Sciatic nerve (tissue), 2 donors: ENCODE measurements at regions not wholly inside any gene's neighbourhood (a gene's known extent, or its start where the extent isn't known, plus 50 kb on each side); places are given as distances from the start of the nearest gene placed in this dataset.
"Not testable (repeated sequence)": the region's sequence is repeated elsewhere in the genome, so short reads cannot be mapped to it uniquely, and the experiment has no call there.

Source experiments
- ATAC-seq: fragments of 200-7000 bp; cut with Tn5 transposase; one replicate; pipeline ENCODE4 v1.9.1; 2020; ENCODE audit warnings: mild to moderate bottlenecking, moderate library complexity
- DNase-seq: peaks from one replicate; pipeline ENCODE4 v3.0.0-alpha.2; 2020; ENCODE audit warnings: low spot score
- intact Hi-C: fragments of 100-400 bp; cut with DNase I; formaldehyde crosslinking; loops from one replicate; pipeline ENCODE4 v1.14.2; 2022
- donor health status: DM: no; HTN: no; CAD: no.
- donor health status: DM: no; HTN: no; CAD: no.

DNA sequence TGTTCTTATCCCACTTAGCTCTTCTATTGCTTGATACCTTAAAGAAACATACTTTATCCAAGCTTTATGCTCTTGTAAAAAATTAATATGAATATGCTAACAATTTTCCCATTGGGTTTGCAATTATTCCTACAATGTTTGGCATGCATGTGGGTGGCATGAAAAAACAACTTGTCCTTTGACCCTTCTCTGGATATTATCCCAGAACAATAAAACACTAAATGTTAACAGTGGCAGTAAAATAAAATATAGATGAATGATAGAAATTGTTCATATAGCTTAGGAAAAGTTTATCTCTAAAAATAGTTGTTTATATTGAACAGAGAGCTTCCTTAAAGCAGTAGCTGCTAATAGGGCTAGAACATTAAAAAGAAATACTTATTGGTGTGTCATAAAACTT, 860.5 kb upstream of the LRRC4C start:
- ATAC-seq, result no peak
- DNase-seq, result no peak
- intact Hi-C loops, result no loop called here

DNA sequence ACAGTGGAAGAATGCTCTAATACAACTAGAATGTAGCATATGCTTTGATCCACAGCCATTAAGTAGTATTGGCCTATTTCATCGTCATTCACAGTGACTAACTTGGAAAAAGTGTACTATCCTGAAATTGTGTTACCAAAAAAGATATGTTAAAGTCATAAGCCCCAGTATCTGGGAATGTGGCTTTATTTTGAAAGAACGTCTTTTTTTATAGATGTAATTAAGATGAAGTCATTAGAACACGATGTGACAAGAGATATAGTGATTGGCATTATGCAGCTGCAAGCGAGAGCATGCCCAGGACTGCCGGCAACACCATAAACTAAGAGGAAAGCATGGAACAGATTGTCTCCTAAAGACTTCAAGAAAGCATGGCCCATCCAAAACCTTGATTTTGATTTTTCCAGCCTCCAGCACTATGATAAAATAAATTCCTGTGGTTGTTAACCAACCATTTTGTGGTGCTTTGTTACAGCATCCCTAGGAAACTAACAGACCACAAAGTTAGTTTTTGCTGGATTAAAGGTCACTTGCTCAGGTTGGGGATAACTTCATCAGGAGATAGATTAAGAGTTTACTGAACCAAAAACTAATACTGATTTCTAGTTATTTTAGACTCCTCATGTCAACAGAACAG, 870.6 kb upstream of the LRRC4C start:
- ATAC-seq (no peak), DNase-seq (no peak)
- intact Hi-C loops, result no loop called here

DNA sequence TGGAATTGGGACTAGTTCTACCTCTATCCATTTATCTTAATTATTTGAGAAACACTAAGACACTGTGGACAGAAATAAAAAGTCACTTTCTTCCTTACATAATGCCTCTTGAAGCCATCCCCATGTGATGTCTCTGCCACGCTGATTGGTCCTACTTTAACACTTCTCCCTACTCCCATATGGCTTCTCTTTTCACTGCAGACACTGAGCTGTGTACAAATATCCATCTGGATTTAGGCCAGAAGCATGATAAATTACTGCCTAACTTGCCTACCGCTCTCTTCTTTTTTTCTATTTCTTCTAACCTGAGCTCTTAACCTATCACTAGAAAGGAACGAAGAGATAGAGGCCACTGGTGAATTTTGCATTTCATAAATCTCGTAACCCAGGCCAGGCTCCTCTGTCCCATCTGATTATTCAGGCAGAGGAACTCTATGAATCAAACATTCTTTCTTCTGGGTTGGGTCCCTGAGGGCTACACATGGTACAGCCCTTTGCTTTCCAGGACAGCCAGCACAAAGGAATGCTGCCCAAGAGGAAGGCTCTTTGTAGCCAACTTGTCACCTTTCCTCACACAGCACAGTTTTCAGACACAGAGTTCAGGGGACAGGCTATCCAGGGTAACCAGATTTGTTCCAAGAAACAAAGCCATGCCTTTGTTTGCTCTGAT, 878.5 kb upstream of the LRRC4C start:
- intact Hi-C loops, result no loop called here
- DNase-seq, result no peak

DNA sequence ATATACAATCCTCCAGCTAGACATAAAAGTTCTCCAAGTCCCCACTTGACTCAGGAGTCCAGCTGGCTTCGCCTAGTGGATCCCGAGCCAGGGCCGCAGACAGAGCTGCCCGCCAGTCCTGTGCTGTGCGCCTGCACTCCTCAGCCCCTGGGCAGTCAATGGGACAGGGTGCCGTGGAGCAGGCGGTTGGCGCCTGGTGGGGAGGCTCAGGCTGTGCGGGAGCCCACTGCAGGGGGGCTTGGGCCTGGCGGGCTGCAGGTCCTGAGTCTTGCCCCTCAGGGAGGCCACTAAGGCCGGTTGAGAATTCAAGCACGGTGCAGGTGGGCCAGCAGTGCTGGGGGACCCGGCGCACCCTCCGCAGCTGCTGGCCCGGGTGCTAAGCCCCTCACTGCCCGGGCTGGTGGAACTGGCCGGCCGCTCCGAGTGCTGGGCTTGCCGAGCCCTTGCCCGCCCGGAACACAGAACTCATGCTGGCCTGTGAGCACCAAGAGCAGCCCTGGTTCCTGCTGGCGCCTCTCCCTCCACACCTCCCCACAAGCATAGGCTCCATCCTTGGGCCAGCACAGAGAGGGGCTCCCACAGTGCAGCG, 884.8 kb upstream of the LRRC4C start:
- DNase-seq, result no peak
- no peak for ATAC-seq
- intact Hi-C loops, result no loop called here

More for the DNA sequence above, 878.5 kb upstream of the LRRC4C start:
- ATAC-seq, result no peak

DNA sequence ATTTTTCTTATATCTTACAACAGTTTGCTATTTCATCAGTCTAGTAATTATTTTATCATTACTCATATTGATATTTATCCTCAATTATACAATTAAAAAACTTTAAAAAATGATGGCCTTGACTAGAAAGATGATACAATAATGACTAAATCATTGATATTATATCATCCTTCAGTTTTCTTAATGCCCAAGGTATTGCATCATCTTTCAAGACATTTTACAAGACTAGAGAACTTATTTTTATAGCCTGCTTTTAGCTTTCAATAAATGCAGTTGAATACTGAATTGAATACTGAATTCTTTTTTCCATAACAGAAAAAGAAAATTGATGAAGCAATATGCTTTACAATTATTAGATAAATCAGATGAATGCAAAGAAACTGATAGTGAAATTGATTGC, 886.5 kb upstream of the LRRC4C start:
- intact Hi-C loops, result no loop called here

DNA sequence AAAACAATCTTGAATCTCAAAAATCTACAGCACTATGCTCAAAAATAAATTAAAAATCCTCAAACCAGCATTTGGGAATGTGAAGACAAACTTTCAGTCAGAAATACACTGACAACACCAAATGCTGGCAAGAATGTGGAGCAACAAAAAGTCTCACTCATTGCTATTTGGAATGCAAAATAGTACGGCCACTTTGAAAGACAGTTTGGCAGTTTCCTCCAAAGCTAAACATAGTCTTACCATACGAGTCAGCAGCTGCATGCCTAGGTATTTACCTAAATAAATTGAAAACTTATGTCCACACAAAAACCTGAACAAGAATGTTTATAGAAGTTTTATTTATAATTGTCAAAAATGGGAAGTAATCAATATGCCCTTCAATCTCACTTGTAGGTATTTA, 904.2 kb upstream of the LRRC4C start:
- DNase-seq (no peak), ATAC-seq (no peak)
- intact Hi-C loops, result no loop called here

More for the DNA sequence above, 886.5 kb upstream of the LRRC4C start:
- DNase-seq, result no peak
- no peak for ATAC-seq

DNA sequence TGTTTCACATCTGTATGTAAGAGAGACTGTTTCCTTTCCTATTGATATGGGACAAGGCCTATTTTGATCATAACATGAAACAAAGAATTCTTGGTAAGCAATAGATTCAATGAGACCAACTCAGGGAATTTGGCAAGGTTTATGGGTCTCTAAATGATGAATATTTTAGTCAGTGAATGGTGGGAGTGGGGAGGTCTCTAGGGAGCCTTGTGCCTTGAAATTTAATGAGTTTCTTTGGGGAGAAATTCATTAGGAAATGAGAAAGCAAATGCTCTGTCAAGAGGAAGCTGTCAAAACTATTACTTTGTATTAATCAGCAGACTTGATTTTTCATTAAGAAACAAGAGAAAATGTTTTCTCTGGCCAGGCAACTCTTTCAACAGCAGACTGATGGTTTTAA, 921.7 kb upstream of the API5 start:
- intact Hi-C loops, result no loop called here
- ATAC-seq (no peak), DNase-seq (no peak)

DNA sequence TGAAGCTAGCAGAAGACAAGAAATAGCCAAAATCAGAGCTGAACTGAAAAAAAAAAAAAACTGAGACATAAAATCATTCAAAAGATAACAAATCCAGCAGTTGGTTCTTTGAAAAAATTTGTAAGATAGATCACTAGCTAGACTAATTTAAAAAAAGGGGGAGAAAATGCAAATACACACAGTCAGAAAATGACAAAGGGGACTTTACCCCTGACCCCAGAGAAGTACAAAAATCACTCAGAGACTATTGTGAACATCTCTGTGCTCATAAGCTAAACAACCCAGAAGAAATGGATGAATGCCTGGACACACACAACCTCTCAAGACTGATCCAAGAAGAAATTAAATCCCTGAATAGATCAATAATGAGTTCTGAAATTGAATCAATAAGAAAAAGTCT, 914.3 kb upstream of the API5 start:
- ATAC-seq, result no peak
- intact Hi-C loops, result no loop called here
- DNase-seq, result no peak

DNA sequence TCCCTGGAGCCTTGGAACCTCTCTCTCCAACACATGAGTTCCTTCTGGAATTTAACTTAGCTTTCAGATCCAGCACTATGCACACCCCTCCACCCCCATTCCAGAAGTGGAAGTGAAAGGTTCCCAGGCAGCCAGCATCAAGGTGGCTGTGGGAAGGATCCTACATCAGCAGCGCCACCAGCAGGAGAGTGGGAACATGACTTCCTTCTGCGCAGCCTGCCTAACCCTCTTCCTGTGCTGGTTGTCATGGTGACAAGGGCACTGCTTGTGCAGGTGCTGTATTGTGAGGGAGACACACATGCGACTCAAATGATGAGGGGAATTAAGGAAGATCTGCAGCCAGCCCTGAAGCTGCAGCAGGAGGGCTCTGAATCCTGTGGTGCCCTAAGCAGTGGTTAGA, 904.5 kb upstream of the API5 start:
- intact Hi-C loops, result no loop called here
- DNase-seq (no peak), ATAC-seq (no peak)

DNA sequence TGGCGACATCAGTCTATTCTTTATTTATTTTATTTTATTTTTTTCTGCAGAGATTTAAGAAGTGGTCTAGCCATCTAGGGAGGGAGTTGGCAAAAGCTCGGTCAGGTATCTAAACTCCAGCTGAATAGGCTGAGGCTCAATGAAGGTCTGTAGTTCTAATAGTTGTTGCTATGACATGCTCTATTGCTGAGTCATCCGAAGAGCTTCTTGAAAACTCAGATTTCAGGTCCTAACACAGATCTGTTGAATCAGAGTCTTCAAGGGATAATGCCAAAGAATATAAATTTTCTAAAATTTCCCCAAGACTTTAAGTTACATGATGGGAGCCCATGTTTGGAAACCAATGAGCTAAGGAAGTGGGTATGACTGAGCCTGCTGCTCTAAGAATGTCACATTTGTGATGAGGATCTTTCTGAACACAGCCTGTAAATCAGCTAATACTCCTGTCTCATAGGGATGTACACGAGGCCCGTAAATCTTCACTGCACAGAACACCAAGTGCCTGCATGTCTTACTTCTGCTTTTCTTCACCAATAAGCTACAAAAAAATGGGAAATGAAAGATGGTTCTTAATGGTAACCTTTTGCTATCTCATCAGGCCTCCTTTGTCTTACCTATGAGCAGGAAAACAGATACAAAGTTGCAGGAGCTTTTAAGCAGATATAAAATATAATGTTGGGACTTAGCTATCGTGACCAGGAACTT, 901.4 kb upstream of the API5 start:
- intact Hi-C loops, result no loop called here
- ATAC-seq (no peak), DNase-seq (no peak)

DNA sequence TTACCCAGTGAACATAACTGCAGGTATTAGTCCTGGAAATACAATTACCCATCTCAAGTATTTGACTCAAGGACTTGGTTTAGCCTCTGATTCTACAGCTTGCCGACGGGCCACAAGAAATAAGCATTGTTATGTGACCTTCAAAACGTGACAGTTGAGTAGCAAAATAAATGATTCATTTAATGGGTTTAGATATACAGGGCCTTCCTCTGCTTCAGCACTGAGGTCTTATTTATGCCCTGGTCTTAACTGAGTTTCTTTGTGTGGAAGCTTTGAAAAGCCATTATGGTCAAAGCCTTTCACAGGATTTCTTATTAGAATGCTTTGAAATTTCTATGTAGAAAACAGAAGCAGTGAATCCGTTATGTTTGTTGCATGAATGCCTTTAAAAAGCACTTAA, 899.2 kb upstream of the API5 start:
- DNase-seq, result no peak
- no peak for ATAC-seq
- intact Hi-C loops, result no loop called here

DNA sequence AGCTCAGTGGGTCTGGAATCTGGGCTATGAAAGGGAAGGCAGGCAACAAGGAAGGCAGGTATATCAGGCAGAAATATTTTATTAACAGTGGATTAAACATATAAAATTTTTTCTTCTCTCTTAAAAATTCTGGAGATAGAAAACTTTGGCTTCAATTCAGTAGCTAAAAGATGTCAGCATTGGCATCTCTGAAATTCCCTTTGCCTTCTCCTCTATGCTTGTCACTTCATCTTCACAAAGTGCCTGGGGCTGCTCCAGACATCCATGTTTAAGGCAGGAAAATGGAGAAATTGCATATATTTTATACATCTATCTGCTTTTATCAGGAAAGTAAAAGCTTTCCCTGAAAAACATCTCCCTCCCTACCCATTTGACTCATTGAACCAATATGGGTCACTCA, 894.1 kb upstream of the API5 start:
- intact Hi-C loops, result no loop called here
- ATAC-seq (no peak), DNase-seq (no peak)

DNA sequence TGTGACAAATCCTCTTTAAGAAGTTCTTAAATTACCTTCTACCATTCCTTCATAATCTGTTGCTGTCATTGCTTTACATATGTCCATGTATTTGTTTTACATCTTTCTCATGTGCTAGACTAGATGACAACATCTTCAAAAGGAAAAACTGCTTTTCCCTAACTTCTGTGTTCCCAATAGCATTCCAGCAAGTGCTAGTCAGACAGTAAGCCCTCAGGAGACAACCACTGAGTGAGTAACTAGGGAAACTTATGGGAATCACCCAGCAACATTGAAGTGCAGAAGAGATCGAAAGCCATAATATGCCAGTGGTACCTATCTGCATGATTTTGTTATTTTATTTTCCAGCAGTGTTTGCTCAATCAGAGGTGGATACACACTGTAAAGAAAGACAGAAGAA, 889.7 kb upstream of the API5 start:
- intact Hi-C loops, result no loop called here
- DNase-seq (no peak), ATAC-seq (no peak)

DNA sequence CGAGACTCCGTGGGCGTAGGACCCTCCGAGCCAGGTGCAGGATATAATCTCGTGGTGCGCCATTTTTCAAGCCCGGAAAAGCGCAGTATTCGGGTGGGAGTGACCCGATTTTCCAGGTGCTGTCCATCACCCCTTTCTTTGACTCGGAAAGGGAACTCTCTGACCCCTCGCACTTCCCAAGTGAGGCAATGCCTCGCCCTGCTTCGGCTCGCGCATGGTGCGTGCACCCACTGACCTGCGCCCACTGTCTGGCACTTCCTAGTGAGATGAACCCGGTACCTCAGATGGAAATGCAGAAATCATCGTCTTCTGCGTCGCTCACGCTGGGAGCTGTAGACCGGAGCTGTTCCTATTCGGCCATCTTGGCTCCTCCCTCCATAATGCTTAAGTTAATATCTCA, 876.9 kb upstream of the API5 start:
- intact Hi-C loops, DNase-seq, ATAC-seq: not testable (repeated sequence)

DNA sequence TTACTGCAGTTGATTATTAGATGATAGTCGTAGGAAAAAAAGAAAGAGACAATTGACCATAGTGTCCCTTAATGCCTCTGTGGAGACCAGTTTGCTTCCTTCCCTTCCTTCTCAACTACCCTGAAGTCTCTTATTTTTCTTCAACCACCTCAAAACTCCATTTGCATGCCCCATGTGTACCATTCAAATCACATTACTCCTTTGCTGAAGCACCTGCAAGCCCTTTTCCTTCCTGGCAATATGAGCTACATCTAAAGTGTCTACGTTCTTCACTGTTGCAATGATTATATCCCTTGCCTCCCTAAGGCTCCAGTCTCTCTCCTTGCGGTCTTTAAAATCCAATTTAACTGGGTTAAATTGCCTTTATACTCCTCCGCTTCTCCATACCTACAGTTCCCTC, 867.4 kb upstream of the API5 start:
- intact Hi-C loops, result no loop called here
- DNase-seq, result no peak
- no peak for ATAC-seq

DNA sequence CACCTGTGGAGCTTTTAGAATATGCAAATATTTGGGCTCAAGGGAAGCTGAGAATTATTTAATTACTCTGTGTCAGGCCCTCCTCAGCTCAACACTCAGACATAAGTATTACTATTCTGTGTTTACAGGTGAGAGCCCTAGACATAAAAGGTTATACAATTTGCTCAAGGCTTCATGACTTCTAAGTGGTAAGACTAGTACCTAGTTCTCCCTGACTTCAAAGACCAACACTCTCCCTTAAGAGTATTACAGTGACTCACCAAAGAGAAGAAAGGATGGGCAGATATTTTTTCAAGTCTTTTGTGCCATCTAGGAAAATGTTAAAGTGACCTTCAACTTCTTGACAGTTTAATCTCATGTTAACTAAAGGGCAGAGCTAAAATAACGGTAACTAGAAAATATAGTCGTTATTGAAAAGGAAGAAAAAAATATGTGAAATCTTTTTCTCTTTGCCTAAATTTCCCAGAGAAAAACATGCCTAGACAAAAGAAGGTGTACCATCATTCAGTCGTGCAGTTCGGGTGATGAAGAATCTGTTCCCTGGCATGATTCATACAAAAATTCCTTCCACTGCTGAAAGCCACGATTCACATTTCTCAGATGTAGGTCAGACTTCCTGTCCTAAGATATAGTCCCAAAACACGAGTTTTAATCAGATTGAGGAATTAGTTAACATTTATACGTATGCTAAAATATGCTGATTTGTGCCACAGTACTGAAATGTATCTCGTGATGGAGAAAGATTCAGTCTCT, 849.1 kb upstream of the API5 start:
- intact Hi-C loops, result no loop called here
- ATAC-seq, result no peak
- DNase-seq, result no peak

DNA sequence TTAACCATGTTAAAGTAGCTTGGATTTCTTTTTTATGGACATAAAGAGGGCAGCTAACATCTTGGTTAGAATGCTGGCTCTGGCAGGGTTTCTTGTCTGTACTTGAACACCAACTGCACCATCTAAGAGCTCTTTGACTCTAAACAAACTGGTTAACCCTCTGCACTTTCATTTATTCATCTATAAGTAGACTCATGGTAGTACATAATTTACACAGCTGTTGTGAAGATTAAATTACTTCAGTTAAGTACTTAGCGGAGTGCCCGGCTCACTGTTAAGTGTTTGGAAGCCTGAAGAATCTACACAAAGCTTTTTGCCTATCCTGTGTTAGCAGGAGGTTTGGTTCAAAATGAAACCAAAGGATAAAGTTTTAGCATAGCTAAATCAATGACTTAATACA, 846.2 kb upstream of the API5 start:
- ATAC-seq, result no peak
- intact Hi-C loops, result no loop called here

DNA sequence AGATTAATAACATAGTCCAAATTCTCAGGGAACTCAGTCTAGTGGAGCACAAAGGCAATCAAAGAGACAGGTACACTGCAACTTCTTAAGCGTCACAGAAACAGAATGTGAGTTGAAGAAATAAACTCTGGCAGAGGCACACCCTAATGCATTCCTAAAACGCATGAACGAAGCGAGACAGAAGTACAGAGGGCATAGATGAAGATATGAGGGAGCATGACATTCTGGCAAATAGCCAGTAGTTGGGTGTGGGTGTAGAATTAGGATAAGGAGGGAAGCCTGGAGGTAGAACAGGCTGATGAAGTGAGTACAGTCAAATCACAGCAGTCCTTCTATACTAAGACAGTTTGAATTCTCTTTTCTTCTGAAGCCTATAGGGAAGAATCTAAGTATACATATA, 838.7 kb upstream of the API5 start:
- intact Hi-C loops, result no loop called here
- ATAC-seq, result no peak
- DNase-seq, result no peak

More for the DNA sequence above, 846.2 kb upstream of the API5 start:
- DNase-seq, result no peak

DNA sequence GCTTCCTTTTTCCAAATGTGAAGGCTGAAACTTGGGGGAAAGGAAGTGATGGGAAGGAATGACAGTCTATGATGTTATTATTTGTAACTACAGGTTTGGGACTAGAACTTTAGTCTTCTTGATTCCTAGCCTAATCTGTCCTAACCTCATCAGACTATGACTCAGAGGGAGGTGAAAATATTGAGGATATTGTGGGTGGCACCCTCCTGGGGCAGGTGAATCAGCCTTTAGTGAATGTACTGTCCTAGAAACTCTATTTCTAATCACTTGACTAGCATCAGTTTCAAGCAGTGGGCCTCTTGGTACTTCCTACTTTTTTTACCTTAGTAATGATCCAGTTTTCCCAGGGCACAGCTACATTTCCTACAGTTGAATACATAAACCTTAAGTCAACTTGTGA, 829.0 kb upstream of the API5 start:
- no peak for DNase-seq
- no peak for ATAC-seq
- intact Hi-C loops, result no loop called here

DNA sequence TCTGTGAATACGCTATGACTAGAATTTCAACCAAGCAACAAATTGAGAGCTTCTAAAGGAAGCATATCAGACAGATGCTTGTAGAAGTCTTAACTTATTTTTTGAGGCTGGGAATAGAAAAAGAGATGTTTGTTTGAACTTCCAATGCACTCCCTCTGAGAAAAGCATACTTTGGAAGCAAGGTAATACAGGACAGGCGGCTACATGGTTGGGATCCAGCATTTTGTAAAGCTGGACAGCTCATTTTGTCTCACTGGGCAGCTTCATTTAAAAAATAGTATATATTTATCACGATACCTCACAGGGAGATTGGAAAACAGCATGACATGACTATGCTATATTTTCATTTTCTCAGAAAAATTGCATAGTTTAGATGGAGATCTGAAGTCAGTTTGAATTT, 821.3 kb upstream of the API5 start:
- no peak for ATAC-seq
- intact Hi-C loops, result no loop called here

More for the DNA sequence above, 821.3 kb upstream of the API5 start:
- no peak for DNase-seq
